SK-N-SH (cell line): ENCODE measurements at regions not wholly inside any gene's neighbourhood (a gene's known extent, or its start where the extent isn't known, plus 50 kb on each side); places are given as distances from the start of the nearest gene placed in this dataset.

Experiments used
- CTCF ChIA-PET: fragments of 300-600, 350-600 bp; formaldehyde crosslinking; extraction: SDS; loops from one replicate; lab custom pipeline; 2021; lab: Yijun Ruan, JAX
- POLR2A ChIA-PET: fragments of 350-600 bp; sonication (Branson Sonifier 250); formaldehyde crosslinking; extraction: SDS; loops from one replicate; lab custom pipeline; 2020; ENCODE audit warnings: antibody characterized with exemption, inconsistent platforms; lab: Yijun Ruan, JAX
- DNase-seq: peaks from one replicate; pipeline ENCODE4 v3.0.0; 2012
- H2AFZ ChIP-seq: fragments of 200-600 bp; sonication (generic); 2 replicates; pipeline ENCODE4 v1.8.1; 2016; ENCODE audit warnings: antibody characterized with exemption, mild to moderate bottlenecking, low read depth
- H3F3A ChIP-seq: fragments of 200-600 bp; sonication (generic); replicated peaks from 2 replicates; pipeline ENCODE3; 2016; ENCODE audit warnings: antibody characterized with exemption, mild to moderate bottlenecking; ENCODE audit not compliant: insufficient read depth
- H3K27ac ChIP-seq, 2 experiments: fragments of 200-500 bp in 1 of 2; fragments of 200-600 bp in 1 of 2; sonication (Bioruptor generic) in 1 of 2; sonication (generic), shearing (Covaris generic) in 1 of 2; 2 replicates each; pipeline versions ENCODE4 v1.5.1 to v1.6.1; 2014 to 2016; ENCODE audit warnings: low read depth in 2 of 2, inconsistent platforms in 1 of 2, low read length in 1 of 2, mild to moderate bottlenecking in 1 of 2, mixed read lengths in 1 of 2
- H3K27me3 ChIP-seq: fragments of 200-600 bp; sonication (generic), shearing (Covaris generic); 2 replicates; pipeline ENCODE4 v1.6.1; 2016; ENCODE audit warnings: mixed run types; ENCODE audit not compliant: insufficient read depth
- H3K36me3 ChIP-seq, 2 experiments: fragments of 200-500 bp in 1 of 2; fragments of 200-600 bp in 1 of 2; sonication (Bioruptor generic) in 1 of 2; sonication (generic) in 1 of 2; replicated peaks in 1 of 2; 2 replicates each; pipeline versions ENCODE3 to v1.5.1; 2014 to 2016; ENCODE audit warnings: low read length in 1 of 2, mild to moderate bottlenecking in 1 of 2; ENCODE audit not compliant: insufficient read depth in 2 of 2, control insufficient read depth in 1 of 2
- H3K4me1 ChIP-seq, 2 experiments: fragments of 200-500 bp in 1 of 2; fragments of 200-600 bp in 1 of 2; sonication (Bioruptor generic) in 1 of 2; sonication (generic), shearing (Covaris generic) in 1 of 2; 2 replicates each; pipeline versions ENCODE4 v1.5.1 to v1.6.1; 2014 to 2016; ENCODE audit warnings: low read depth in 1 of 2, low read length in 1 of 2, mixed run types in 1 of 2; ENCODE audit not compliant: insufficient read depth in 2 of 2, control insufficient read depth in 1 of 2
- H3K4me2 ChIP-seq: fragments of 200-600 bp; sonication (generic), shearing (Covaris generic); 2 replicates; pipeline ENCODE4 v1.6.1; 2017; ENCODE audit warnings: mixed run types
- H3K4me3 ChIP-seq, 2 experiments: fragments of 200-500 bp in 1 of 2; fragments of 200-600 bp in 1 of 2; sonication (Bioruptor generic) in 1 of 2; sonication (generic), shearing (Covaris generic) in 1 of 2; 2 replicates each; pipeline versions ENCODE4 v1.5.1 to v1.8.1; 2014 to 2016; ENCODE audit warnings: low read depth in 2 of 2, inconsistent platforms in 1 of 2, low read length in 1 of 2, mild to moderate bottlenecking in 1 of 2, mixed read lengths in 1 of 2, moderate library complexity in 1 of 2
- H3K79me2 ChIP-seq: fragments of 200-600 bp; sonication (generic); 2 replicates; pipeline ENCODE4 v1.8.1; 2017; ENCODE audit warnings: mild to moderate bottlenecking; ENCODE audit not compliant: insufficient read depth
- H3K9ac ChIP-seq: fragments of 200-600 bp; sonication (generic); 2 replicates; pipeline ENCODE4 v1.6.1; 2017; ENCODE audit warnings: mixed run types
- H3K9me2 ChIP-seq: fragments of 200-600 bp; sonication (generic); 2 replicates; pipeline ENCODE4 v1.6.1; 2017; ENCODE audit warnings: mixed run types
- H3K9me3 ChIP-seq: fragments of 200-600 bp; sonication (generic); 2 replicates; pipeline ENCODE4 v1.6.1; 2017; ENCODE audit warnings: mixed run types, mild to moderate bottlenecking, moderate library complexity
- H4K20me1 ChIP-seq: fragments of 200-600 bp; sonication (generic); 2 replicates; pipeline ENCODE4 v1.6.1; 2017; ENCODE audit warnings: mild to moderate bottlenecking, mixed run types; ENCODE audit not compliant: insufficient read depth
- CHD2 ChIP-seq: fragments of 150-350 bp; IDR thresholded peaks from 2 replicates; pipeline ENCODE4 v1.6.1; 2018; ENCODE audit warnings: low read length; ENCODE audit not compliant: partially characterized antibody
- EP300 ChIP-seq, 2 experiments: IDR thresholded peaks; 2 replicates each; pipeline versions ENCODE4 v1.4.0 to v1.6.1; 2012; ENCODE audit warnings: borderline replicate concordance in 1 of 2, low read depth in 1 of 2, low read length in 1 of 2
- FOXJ3 ChIP-seq: sonication (generic); formaldehyde crosslinking; IDR thresholded peaks from 2 replicates; pipeline ENCODE4 v1.5.1; 2020; ENCODE audit warnings: mild to moderate bottlenecking, missing genetic modification reagents
- FOXM1 ChIP-seq: IDR thresholded peaks from 2 replicates; pipeline ENCODE4 v1.4.0; 2012; ENCODE audit warnings: low read depth, mild to moderate bottlenecking
- GATA2 ChIP-seq: sonication (generic); formaldehyde crosslinking; IDR thresholded peaks from 2 replicates; pipeline ENCODE4 v1.5.0; 2020; ENCODE audit warnings: mild to moderate bottlenecking, missing genetic modification reagents
- MXI1 ChIP-seq: IDR thresholded peaks from 2 replicates; pipeline ENCODE4 v1.6.1; 2012; ENCODE audit warnings: mild to moderate bottlenecking, low read depth, low read length, improper control_type of control experiment
- NFIC ChIP-seq: IDR thresholded peaks from 2 replicates; pipeline ENCODE4 v1.4.0; 2012; ENCODE audit warnings: borderline replicate concordance
- NRF1 ChIP-seq: IDR thresholded peaks from 2 replicates; pipeline ENCODE4 v1.6.1; 2012; ENCODE audit warnings: low read depth, mild to moderate bottlenecking, low read length
- PBX3 ChIP-seq: IDR thresholded peaks from 2 replicates; pipeline ENCODE4; 2012
- RAD21 ChIP-seq: IDR thresholded peaks from 2 replicates; pipeline ENCODE4 v1.6.1; 2012; ENCODE audit warnings: mild to moderate bottlenecking, low read length
- RFX5 ChIP-seq: IDR thresholded peaks from 2 replicates; pipeline ENCODE4 v1.6.1; 2012; ENCODE audit warnings: mild to moderate bottlenecking, improper control_type of control experiment, low read length
- SIN3A ChIP-seq: IDR thresholded peaks from 2 replicates; pipeline ENCODE4 v1.6.1; 2012; ENCODE audit warnings: low read depth, mild to moderate bottlenecking, low read length, moderate library complexity, borderline replicate concordance
- TEAD4 ChIP-seq: IDR thresholded peaks from 2 replicates; pipeline ENCODE4 v1.4.0; 2012; ENCODE audit warnings: mild to moderate bottlenecking, borderline replicate concordance; ENCODE audit not compliant: insufficient read depth
- YY1 ChIP-seq: IDR thresholded peaks from 2 replicates; pipeline ENCODE4 v1.4.0; 2012; ENCODE audit warnings: low read depth, mild to moderate bottlenecking
- TF ChIP-seq, protein P1 (sequence below): IDR thresholded peaks from 2 replicates; pipeline ENCODE4 v1.4.0; 2012; ENCODE audit warnings: low read depth, borderline replicate concordance
- TF ChIP-seq, protein P2 (sequence below): IDR thresholded peaks from 2 replicates; pipeline ENCODE4 v1.6.1; 2012; ENCODE audit warnings: mild to moderate bottlenecking, low read depth, low read length, moderate library complexity
- TF ChIP-seq, protein P3 (sequence below): IDR thresholded peaks from 2 replicates; pipeline ENCODE4 v1.4.0; 2012; ENCODE audit warnings: low read depth, borderline replicate concordance
- TF ChIP-seq, protein P4 (sequence below): fragments of 150-350 bp; IDR thresholded peaks from 2 replicates; pipeline ENCODE4 v1.6.1; 2016; ENCODE audit warnings: mild to moderate bottlenecking, low read depth, low read length

DNA sequence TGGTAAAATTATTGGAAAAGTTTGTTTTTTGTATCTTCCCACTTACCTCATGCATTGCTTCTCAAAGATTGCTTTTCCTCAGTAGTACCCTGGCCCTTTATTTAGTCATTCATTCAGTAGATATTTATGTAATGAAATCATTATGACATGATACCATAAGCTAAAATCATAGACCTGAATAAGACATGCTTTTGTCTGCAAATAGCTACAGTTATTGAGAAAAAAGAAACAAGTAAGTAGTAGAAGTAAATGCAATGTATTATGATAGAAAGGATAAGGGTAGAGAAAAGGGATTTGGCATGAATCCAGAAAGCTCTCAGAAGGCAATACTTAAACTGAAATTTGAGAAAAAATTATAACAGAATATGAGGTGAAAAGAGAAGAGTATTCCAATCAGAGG lies 352.5 kb downstream of the GPM6A start:
- Histone ChIP-seq H3K9me3 (no peaks in the 10 kb centered on the region), H3K9ac (no peak overlapping the region), H3K4me1 (peaks cover 0 to 6% of the 10 kb centered on the region in 2 experiments; a peak in 2 of 4 replicates), H3K27me3 (no peaks in the 10 kb centered on the region), H3K9me2 (no peaks in the 10 kb centered on the region), H3F3A (peaks cover 4% of the 10 kb centered on the region), H3K27ac (peak overlapping the region in 1 of 2 experiments; percentile 28; a peak in 2 of 4 replicates), H3K36me3 (peaks cover 0 to 5% of the 10 kb centered on the region in 2 experiments), H3K4me3 (no peak overlapping the region), H3K79me2 (no peaks in the 10 kb centered on the region), H2AFZ (no peak overlapping the region), H4K20me1 (no peaks in the 10 kb centered on the region), H3K4me2 (no peak overlapping the region)
- POLR2A ChIA-PET: no interaction called here
- CTCF ChIA-PET: no interaction called here
- DNase-seq: no peak
- TF ChIP-seq MXI1 (no peak), SIN3A (no peak), PBX3 (no peak), FOXM1 (no peak), NFIC (no peak), GATA2 (CRISPR knock-in tag) (no peak), NRF1 (no peak), YY1 (no peak), CHD2 (no peak), RFX5 (no peak), FOXJ3 (CRISPR knock-in tag) (no peak), TEAD4 (no peak), RAD21 (no peak), EP300 (IDR thresholded peaks at IDR 0.05; ENCODE audit: borderline replicate concordance in 1 of 2, low read depth in 1 of 2, low read length in 1 of 2) (no peak)
- TF ChIP-seq, protein P1, sequence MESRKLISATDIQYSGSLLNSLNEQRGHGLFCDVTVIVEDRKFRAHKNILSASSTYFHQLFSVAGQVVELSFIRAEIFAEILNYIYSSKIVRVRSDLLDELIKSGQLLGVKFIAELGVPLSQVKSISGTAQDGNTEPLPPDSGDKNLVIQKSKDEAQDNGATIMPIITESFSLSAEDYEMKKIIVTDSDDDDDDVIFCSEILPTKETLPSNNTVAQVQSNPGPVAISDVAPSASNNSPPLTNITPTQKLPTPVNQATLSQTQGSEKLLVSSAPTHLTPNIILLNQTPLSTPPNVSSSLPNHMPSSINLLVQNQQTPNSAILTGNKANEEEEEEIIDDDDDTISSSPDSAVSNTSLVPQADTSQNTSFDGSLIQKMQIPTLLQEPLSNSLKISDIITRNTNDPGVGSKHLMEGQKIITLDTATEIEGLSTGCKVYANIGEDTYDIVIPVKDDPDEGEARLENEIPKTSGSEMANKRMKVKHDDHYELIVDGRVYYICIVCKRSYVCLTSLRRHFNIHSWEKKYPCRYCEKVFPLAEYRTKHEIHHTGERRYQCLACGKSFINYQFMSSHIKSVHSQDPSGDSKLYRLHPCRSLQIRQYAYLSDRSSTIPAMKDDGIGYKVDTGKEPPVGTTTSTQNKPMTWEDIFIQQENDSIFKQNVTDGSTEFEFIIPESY: no peak
- TF ChIP-seq, protein P2, sequence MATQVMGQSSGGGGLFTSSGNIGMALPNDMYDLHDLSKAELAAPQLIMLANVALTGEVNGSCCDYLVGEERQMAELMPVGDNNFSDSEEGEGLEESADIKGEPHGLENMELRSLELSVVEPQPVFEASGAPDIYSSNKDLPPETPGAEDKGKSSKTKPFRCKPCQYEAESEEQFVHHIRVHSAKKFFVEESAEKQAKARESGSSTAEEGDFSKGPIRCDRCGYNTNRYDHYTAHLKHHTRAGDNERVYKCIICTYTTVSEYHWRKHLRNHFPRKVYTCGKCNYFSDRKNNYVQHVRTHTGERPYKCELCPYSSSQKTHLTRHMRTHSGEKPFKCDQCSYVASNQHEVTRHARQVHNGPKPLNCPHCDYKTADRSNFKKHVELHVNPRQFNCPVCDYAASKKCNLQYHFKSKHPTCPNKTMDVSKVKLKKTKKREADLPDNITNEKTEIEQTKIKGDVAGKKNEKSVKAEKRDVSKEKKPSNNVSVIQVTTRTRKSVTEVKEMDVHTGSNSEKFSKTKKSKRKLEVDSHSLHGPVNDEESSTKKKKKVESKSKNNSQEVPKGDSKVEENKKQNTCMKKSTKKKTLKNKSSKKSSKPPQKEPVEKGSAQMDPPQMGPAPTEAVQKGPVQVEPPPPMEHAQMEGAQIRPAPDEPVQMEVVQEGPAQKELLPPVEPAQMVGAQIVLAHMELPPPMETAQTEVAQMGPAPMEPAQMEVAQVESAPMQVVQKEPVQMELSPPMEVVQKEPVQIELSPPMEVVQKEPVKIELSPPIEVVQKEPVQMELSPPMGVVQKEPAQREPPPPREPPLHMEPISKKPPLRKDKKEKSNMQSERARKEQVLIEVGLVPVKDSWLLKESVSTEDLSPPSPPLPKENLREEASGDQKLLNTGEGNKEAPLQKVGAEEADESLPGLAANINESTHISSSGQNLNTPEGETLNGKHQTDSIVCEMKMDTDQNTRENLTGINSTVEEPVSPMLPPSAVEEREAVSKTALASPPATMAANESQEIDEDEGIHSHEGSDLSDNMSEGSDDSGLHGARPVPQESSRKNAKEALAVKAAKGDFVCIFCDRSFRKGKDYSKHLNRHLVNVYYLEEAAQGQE: no peak
- TF ChIP-seq, protein P3, sequence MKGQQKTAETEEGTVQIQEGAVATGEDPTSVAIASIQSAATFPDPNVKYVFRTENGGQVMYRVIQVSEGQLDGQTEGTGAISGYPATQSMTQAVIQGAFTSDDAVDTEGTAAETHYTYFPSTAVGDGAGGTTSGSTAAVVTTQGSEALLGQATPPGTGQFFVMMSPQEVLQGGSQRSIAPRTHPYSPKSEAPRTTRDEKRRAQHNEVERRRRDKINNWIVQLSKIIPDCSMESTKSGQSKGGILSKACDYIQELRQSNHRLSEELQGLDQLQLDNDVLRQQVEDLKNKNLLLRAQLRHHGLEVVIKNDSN: no peak
- TF ChIP-seq, protein P4, sequence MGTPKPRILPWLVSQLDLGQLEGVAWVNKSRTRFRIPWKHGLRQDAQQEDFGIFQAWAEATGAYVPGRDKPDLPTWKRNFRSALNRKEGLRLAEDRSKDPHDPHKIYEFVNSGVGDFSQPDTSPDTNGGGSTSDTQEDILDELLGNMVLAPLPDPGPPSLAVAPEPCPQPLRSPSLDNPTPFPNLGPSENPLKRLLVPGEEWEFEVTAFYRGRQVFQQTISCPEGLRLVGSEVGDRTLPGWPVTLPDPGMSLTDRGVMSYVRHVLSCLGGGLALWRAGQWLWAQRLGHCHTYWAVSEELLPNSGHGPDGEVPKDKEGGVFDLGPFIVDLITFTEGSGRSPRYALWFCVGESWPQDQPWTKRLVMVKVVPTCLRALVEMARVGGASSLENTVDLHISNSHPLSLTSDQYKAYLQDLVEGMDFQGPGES: no peak
